Adrenal gland (tissue), 9 donors: ENCODE measurements at regions not wholly inside any gene's neighbourhood (a gene's known extent, or its start where the extent isn't known, plus 50 kb on each side); places are given as distances from the start of the nearest gene placed in this dataset.

Source experiments
- DNase-seq, 7 donors: peaks; one replicate each; pipeline ENCODE4 v3.0.0-alpha.2; 2019 to 2020
- H3K27ac ChIP-seq, 5 donors: fragments of 200-600 bp; sonication (generic) in 4 of 5; 1 replicate in 3 of 5; 2 replicates in 2 of 5; pipeline versions ENCODE4 v1.5.1 to v1.8.0; 2016 to 2020; ENCODE audit warnings: mild to moderate bottlenecking in 1 of 5
- H3K27me3 ChIP-seq: fragments of 200-600 bp; 2 replicates; pipeline ENCODE4 v1.8.0; 2021
- H3K36me3 ChIP-seq, 2 donors: fragments of 200-600 bp; replicated peaks in 1 of 2; 1 replicate in 1 of 2; 2 replicates in 1 of 2; pipeline versions ENCODE4 v1.5.1 to v1.8.0; 2018 to 2022
- H3K4me1 ChIP-seq, 2 donors: fragments of 200-600 bp; replicated peaks in 1 of 2; 1 replicate in 1 of 2; 2 replicates in 1 of 2; pipeline versions ENCODE4 v1.5.1 to v1.8.0; 2018 to 2021
- H3K4me3 ChIP-seq, 4 donors: fragments of 200-600 bp; sonication (generic) in 3 of 4; one replicate each; pipeline ENCODE4 v1.5.1; 2016 to 2018
- H3K9me3 ChIP-seq, 3 donors: fragments of 200-600 bp; sonication (generic) in 1 of 3; replicated peaks in 1 of 3; 1 replicate in 2 of 3; 2 replicates in 1 of 3; pipeline versions ENCODE4 v1.5.1 to v1.8.0; 2016 to 2021
- CTCF ChIP-seq, 6 experiments: fragments of 450-650 bp in 4 of 6; fragments of 200-600 bp in 2 of 6; sonication (generic) in 1 of 6; IDR thresholded peaks; 1 replicate in 5 of 6; 2 replicates in 1 of 6; pipeline versions ENCODE4 v1.5.1 to v1.8.0; 2016 to 2021; ENCODE audit warnings: antibody characterized with exemption in 6 of 6, mild to moderate bottlenecking in 2 of 6, moderate library complexity in 1 of 6
- POLR2A ChIP-seq, 2 donors: fragments of 450-650 bp; IDR thresholded peaks; one replicate each; pipeline ENCODE4 v1.6.1; 2017; ENCODE audit warnings: antibody characterized with exemption in 2 of 2, mild to moderate bottlenecking in 2 of 2, moderate library complexity in 1 of 2
- WGBS, 4 donors: extraction: QIAGEN DNeasy Blood & Tissue Kit in 2 of 4; methylation state at CpG; one replicate each; pipeline versions ENCODE4 v1.1.5 to v1.1.7; 2013 to 2017; 5-methylcytosine and 5-hydroxymethylcytosine counted together
- intact Hi-C, 2 donors: fragments of 100-400 bp; cut with DNase I; formaldehyde crosslinking; loops; one replicate each; pipeline versions ENCODE4 v1.14.1 to v1.15.0; 2022 to 2023
- donor health status: healthy with polysubstance abuse.
- donor health status: Bipolar disorder and iron deficiency.
- donor health status: DM: yes; HTN: yes; CAD: no.
- donor health status: DM: no; HTN: no; CAD: no.
- donor health status: DM: no; HTN: no; CAD: no.

- Histone ChIP-seq H3K36me3 (no peaks in the 10 kb centered on the region), H3K27me3 (no peaks in the 10 kb centered on the region), H3K4me1 (no peaks in the 10 kb centered on the region), H3K27ac (no peak overlapping the region), H3K9me3 (no peaks in the 10 kb centered on the region), H3K4me3 (no peak overlapping the region)
- no peak for DNase-seq
- TF ChIP-seq POLR2A (IDR thresholded peaks at IDR 0.05) (no peak), CTCF (IDR thresholded peaks at IDR 0.05) (no peak)
- WGBS, 4 donors, result 76 to 85% (median 82%) methylated on average over 15 to 16 of the region's 16 CpGs
- intact Hi-C loops, result no loop called here
Measured at GRCh38 chr20:24806705-24807676, 142.1 kb upstream of the CST7 start.

GRCh38 chr20:24808616-24809015, 140.5 kb upstream of the CST7 start:
- Histone ChIP-seq H3K4me3 (no peak overlapping the region), H3K9me3 (no peaks in the 10 kb centered on the region), H3K4me1 (no peaks in the 10 kb centered on the region), H3K36me3 (no peaks in the 10 kb centered on the region), H3K27ac (no peak overlapping the region), H3K27me3 (no peaks in the 10 kb centered on the region)
- 76 to 92% (median 79%) methylated on average over 9 to 10 of the region's 10 CpGs for WGBS, 4 donors
- no peak for TF ChIP-seq POLR2A (IDR thresholded peaks at IDR 0.05)
- no peak for TF ChIP-seq CTCF (IDR thresholded peaks at IDR 0.05)
- DNase-seq, result no peak
- intact Hi-C loops, result no loop called here

GRCh38 chr20:24809606-24810005, 139.5 kb upstream of the CST7 start:
- H3K9me3 ChIP-seq, result no peaks in the 10 kb centered on the region
- no peak for TF ChIP-seq CTCF (IDR thresholded peaks at IDR 0.05)
- no peak for TF ChIP-seq POLR2A (IDR thresholded peaks at IDR 0.05)
- no peaks in the 10 kb centered on the region for H3K27me3 ChIP-seq
- no peak for DNase-seq
- no peaks in the 10 kb centered on the region for H3K4me1 ChIP-seq
- 84 to 89% (median 87%) methylated on average over 11 to 12 of the region's 12 CpGs for whole genome bisulfite sequencing, 4 donors
- H3K27ac ChIP-seq, result no peak overlapping the region
- H3K4me3 ChIP-seq, result no peak overlapping the region
- intact Hi-C loops, result no loop called here
- H3K36me3 ChIP-seq, result no peaks in the 10 kb centered on the region

- no peak overlapping the region for H3K4me3 ChIP-seq
- no peak for DNase-seq
- TF ChIP-seq POLR2A (IDR thresholded peaks at IDR 0.05) (no peak), CTCF (IDR thresholded peaks at IDR 0.05) (no peak)
- H3K27ac ChIP-seq, result no peak overlapping the region
- intact Hi-C loops, result no loop called here
- H3K36me3 ChIP-seq, result no peaks in the 10 kb centered on the region
- H3K27me3 ChIP-seq, result no peaks in the 10 kb centered on the region
- WGBS, 4 donors, result 79 to 86% (median 85%) methylated on average over 5 to 6 of the region's 6 CpGs
- no peaks in the 10 kb centered on the region for H3K9me3 ChIP-seq
- no peaks in the 10 kb centered on the region for H3K4me1 ChIP-seq
Measured at GRCh38 chr20:24810676-24811407, 138.2 kb upstream of the CST7 start.
